ENCODE measurements at regions not wholly inside any gene's neighbourhood (a gene's known extent, or its start where the extent isn't known, plus 50 kb on each side); places are given as distances from the start of the nearest gene placed in this dataset.

GRCh38 chr13:105984236-105984635 lies 551.2 kb downstream of the EFNB2 start:
- no peaks in the 10 kb centered on the region for H3K9me3 ChIP-seq
- TF ChIP-seq CTCF (IDR thresholded peaks at IDR 0.05) = no peak
- H3K36me3 ChIP-seq = no peaks in the 10 kb centered on the region
- no peak overlapping the region for H3K4me3 ChIP-seq
- H3K27me3 ChIP-seq = no peaks in the 10 kb centered on the region
- no peak for DNase-seq (ENCODE audit: low spot score in 2 of 2)
- H3K27ac ChIP-seq = no peak overlapping the region
- H3K4me1 ChIP-seq = no peaks in the 10 kb centered on the region
- intact Hi-C loops (cut with DNase I) = no loop called here

GRCh38 chr13:105982219-105982930 lies 553.1 kb downstream of the EFNB2 start:
- intact Hi-C loops (cut with DNase I) = no loop called here
- H3K27ac ChIP-seq = no peak overlapping the region
- no peaks in the 10 kb centered on the region for H3K36me3 ChIP-seq
- no peaks in the 10 kb centered on the region for H3K9me3 ChIP-seq
- DNase-seq (ENCODE audit: low spot score in 2 of 2) = no peak
- no peaks in the 10 kb centered on the region for H3K27me3 ChIP-seq
- no peak for TF ChIP-seq CTCF (IDR thresholded peaks at IDR 0.05)
- no peak overlapping the region for H3K4me3 ChIP-seq
- no peaks in the 10 kb centered on the region for H3K4me1 ChIP-seq

GRCh38 chr13:105979131-105980011 lies 556.1 kb downstream of the EFNB2 start:
- Histone ChIP-seq H3K9me3 (no peaks in the 10 kb centered on the region), H3K27me3 (no peaks in the 10 kb centered on the region), H3K27ac (no peak overlapping the region), H3K4me3 (no peak overlapping the region), H3K4me1 (no peaks in the 10 kb centered on the region), H3K36me3 (no peaks in the 10 kb centered on the region)
- DNase-seq (ENCODE audit: low spot score in 2 of 2) = no peak
- intact Hi-C loops (cut with DNase I) = no loop called here
- no peak for TF ChIP-seq CTCF (IDR thresholded peaks at IDR 0.05)

GRCh38 chr13:105974380-105974779 lies 561.1 kb downstream of the EFNB2 start:
- Histone ChIP-seq H3K27ac (no peak overlapping the region), H3K4me3 (no peak overlapping the region), H3K4me1 (no peaks in the 10 kb centered on the region), H3K36me3 (no peaks in the 10 kb centered on the region), H3K27me3 (no peaks in the 10 kb centered on the region), H3K9me3 (no peaks in the 10 kb centered on the region)
- intact Hi-C loops (cut with DNase I) = no loop called here
- no peak for DNase-seq (ENCODE audit: low spot score in 2 of 2)
- TF ChIP-seq CTCF (IDR thresholded peaks at IDR 0.05) = no peak

- Histone ChIP-seq H3K27ac (no peak overlapping the region), H3K4me1 (no peaks in the 10 kb centered on the region), H3K9me3 (no peaks in the 10 kb centered on the region), H3K27me3 (no peaks in the 10 kb centered on the region), H3K4me3 (no peak overlapping the region), H3K36me3 (no peaks in the 10 kb centered on the region)
- intact Hi-C loops (cut with DNase I) = no loop called here
- no peak for TF ChIP-seq CTCF (IDR thresholded peaks at IDR 0.05)
- no peak for DNase-seq (ENCODE audit: low spot score in 2 of 2)
Observed at GRCh38 chr13:105972811-105973590, 562.5 kb downstream of the EFNB2 start.

Data from ascending aorta (tissue), 2 donors.